ENCODE measurements at regions not wholly inside any gene's neighbourhood (a gene's known extent, or its start where the extent isn't known, plus 50 kb on each side); places are given as distances from the start of the nearest gene placed in this dataset.
A peak's percentile ranks its signal among the peaks of the same experiment; 100 is the strongest.
"Not testable (repeated sequence)": the region's sequence is repeated elsewhere in the genome, so short reads cannot be mapped to it uniquely, and the experiment has no call there.

- no peak for ATAC-seq
- TF ChIP-seq CTCF (IDR thresholded peaks at IDR 0.05): no peak
- DNase-seq: no peak
- intact Hi-C loops (cut with DNase I): loop anchor here in 1 of 10 donors (2.0 kb wide), 1 partner anchor 45 kb away; no protein-coding TSS in a partner anchor
- no peaks in the 10 kb centered on the region for H3K9me3 ChIP-seq
- H3K36me3 ChIP-seq: no peaks in the 10 kb centered on the region
- H3K4me1 ChIP-seq: peaks cover 0 to 18% (median 2%) of the 10 kb centered on the region in 9 donors
- H3K27ac ChIP-seq: no peak overlapping the region
- H3K4me3 ChIP-seq: no peak overlapping the region
- H3K27me3 ChIP-seq: no peaks in the 10 kb centered on the region
- 76 to 86% methylated on average over 2 of the region's 2 CpGs for WGBS, 2 donors
Observed at GRCh38 chr13:33561627-33562026, 256.3 kb upstream of the RFC3 start.

DNA sequence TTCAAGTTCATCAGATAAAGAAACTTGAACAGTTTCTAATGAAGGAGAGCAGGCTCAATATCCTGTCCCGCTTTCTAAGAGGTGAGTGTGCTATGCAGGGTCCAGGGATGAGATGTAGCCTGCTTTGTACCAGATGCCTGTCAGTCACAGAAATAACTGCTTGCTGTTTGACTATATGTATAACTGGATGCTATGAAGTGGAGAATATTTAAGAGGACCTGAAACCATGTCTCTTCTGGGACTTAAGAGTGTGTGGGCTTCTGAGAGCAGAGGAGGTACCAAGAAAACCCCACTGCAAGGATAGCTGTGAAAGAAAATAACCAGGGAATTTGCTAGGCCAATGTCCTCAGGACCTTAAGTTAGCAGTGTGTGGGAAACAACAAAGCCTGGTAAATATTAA is 246.3 kb upstream of the RFC3 start:
- no peak for TF ChIP-seq CTCF (IDR thresholded peaks at IDR 0.05)
- Histone ChIP-seq H3K36me3 (no peaks in the 10 kb centered on the region), H3K27me3 (no peaks in the 10 kb centered on the region), H3K27ac (no peak overlapping the region), H3K9me3 (no peaks in the 10 kb centered on the region), H3K4me3 (no peak overlapping the region), H3K4me1 (peaks cover 0 to 5% (median 0%) of the 10 kb centered on the region in 9 donors)
- no peak for ATAC-seq
- intact Hi-C loops (cut with DNase I): no loop called here
- DNase-seq: no peak
- WGBS, 2 donors: 99 to 100% methylated on average over 1 of the region's 1 CpG

DNA sequence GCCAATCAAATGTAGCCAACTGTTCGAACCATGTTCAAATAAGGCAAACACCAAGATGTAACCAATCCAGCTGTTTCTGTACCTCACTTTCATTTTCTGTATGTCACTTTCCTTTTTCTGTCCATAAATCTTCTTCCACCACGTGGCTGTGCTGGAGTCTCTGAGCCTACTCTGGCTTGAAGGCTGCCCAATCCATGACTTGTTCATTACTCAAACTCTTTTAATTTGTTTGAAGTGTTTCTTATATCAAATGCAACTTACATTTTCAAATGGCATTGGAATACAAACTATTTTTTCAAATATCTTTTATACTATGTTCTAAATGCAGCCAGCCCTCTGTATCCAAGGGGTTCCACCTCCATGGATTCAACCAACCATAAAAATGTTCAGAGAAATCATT is 245.6 kb upstream of the RFC3 start:
- H3K4me3 ChIP-seq; H3K9me3 ChIP-seq; DNase-seq; H3K27ac ChIP-seq; intact Hi-C loops (cut with DNase I); H3K36me3 ChIP-seq; ATAC-seq; H3K27me3 ChIP-seq: not testable (repeated sequence)
- WGBS, 2 donors: 89% methylated on average over 2 of the region's 2 CpGs
- H3K4me1 ChIP-seq: peaks cover 0 to 12% (median 6%) of the 10 kb centered on the region in 9 donors

GRCh38 chr13:33575378-33575777 is 242.6 kb upstream of the RFC3 start:
- peaks cover 0 to 15% (median 8%) of the 10 kb centered on the region in 9 donors for H3K4me1 ChIP-seq
- no peak for ATAC-seq
- TF ChIP-seq CTCF (IDR thresholded peaks at IDR 0.05): no peak
- H3K4me3 ChIP-seq: no peak overlapping the region
- WGBS, 2 donors: 94 to 100% methylated on average over 1 of the region's 1 CpG
- no peak overlapping the region for H3K27ac ChIP-seq
- no peaks in the 10 kb centered on the region for H3K9me3 ChIP-seq
- H3K27me3 ChIP-seq: no peaks in the 10 kb centered on the region
- no peaks in the 10 kb centered on the region for H3K36me3 ChIP-seq
- intact Hi-C loops (cut with DNase I): no loop called here
- no peak for DNase-seq

DNA sequence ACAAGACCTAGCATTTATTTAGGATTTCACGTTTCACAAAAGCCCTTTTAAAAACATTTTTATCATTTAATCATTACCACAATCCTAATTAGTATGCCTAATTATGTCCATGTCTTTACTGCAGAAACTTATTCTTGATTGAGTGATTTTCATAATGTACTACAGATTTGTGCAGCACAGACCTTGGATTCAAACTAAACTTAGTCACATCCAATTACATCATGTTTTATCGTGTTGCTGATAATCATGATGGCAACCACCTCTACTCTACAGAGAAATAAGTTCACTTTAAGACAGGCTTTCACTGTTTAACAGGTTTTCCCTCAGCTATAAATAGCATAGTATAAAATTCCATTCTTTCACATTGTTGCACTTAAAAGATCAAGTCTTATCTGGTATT is 240.9 kb upstream of the RFC3 start:
- H3K4me1 ChIP-seq: peaks cover 0 to 15% (median 8%) of the 10 kb centered on the region in 9 donors
- H3K4me3 ChIP-seq: no peak overlapping the region
- no peak for TF ChIP-seq CTCF (IDR thresholded peaks at IDR 0.05)
- H3K9me3 ChIP-seq: no peaks in the 10 kb centered on the region
- peak overlapping the region in 1 of 10 donors; percentile 3 for H3K27ac ChIP-seq
- H3K36me3 ChIP-seq: no peaks in the 10 kb centered on the region
- no peaks in the 10 kb centered on the region for H3K27me3 ChIP-seq
- ATAC-seq: peak in 1 of 8 donors; percentile 24
- no peak for DNase-seq
- WGBS, 2 donors: 25 to 27% methylated on average over 2 of the region's 2 CpGs
- intact Hi-C loops (cut with DNase I): no loop called here
